ENCODE measurements at regions not wholly inside any gene's neighbourhood (a gene's known extent, or its start where the extent isn't known, plus 50 kb on each side); places are given as distances from the start of the nearest gene placed in this dataset.
A peak's percentile ranks its signal among the peaks of the same experiment; 100 is the strongest.

DNA sequence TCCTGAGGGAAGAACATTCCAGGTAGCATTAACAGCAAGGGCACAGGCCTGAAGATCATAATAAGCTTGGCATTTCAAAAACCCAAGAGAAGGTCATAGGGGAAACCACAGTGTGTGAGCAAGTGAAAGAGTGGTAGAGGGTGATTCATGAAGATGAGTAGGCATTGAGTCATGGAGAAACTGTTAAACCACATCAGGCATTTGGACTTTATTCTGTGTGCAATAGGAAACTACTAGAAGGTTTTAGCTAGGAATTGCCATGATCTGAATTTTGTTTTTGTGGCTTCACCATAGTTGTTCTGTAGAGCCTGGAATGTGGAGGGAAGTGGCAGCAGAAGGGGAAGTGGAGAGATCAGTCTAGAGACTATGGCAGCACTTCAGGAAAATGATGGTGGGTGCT lies 359.0 kb upstream of the PTBP2 start:
- peaks cover 6 to 34% of the 10 kb centered on the region in 2 experiments for H3K4me1 ChIP-seq (ENCODE audit: control insufficient read depth in 1 of 2, insufficient read depth in 2 of 2, low read depth in 1 of 2, low read length in 1 of 2)
- H3K9ac ChIP-seq = peak overlapping the region; percentile 15; the same call in 1 of the 2 replicates
- no peaks in the 10 kb centered on the region for H3K9me3 ChIP-seq
- no peak for DNase-seq
- 0 out of 4 replicates have a peak overlapping the region, but pooled peaks of 1 of the 2 experiments have one; percentile 11 for H3K4me3 ChIP-seq (ENCODE audit: low read depth in 2 of 2, low read length in 1 of 2)
- H3F3A ChIP-seq (replicated peaks; ENCODE audit: insufficient read depth) = peaks cover 27% of the 10 kb centered on the region
- H3K4me2 ChIP-seq = peak overlapping the region; percentile 36; the same call in 1 of the 2 replicates
- no peak overlapping the region; the same call in 1 of the 2 replicates for H2AFZ ChIP-seq (ENCODE audit: low read depth)
- H3K27me3 ChIP-seq (ENCODE audit: insufficient read depth) = no peaks in the 10 kb centered on the region
- POLR2A ChIA-PET = no interaction called here
- H3K9me2 ChIP-seq = no peaks in the 10 kb centered on the region
- H3K79me2 ChIP-seq (ENCODE audit: insufficient read depth) = no peaks in the 10 kb centered on the region
- CTCF ChIA-PET = interaction anchor here (0.6 kb wide), 1 partner anchor 11 kb away, joined by 4 read pairs; no protein-coding TSS in a partner anchor
- peak overlapping the region in 1 of 2 experiments; percentile 83; a peak in 2 of 4 replicates for H3K27ac ChIP-seq (ENCODE audit: low read depth in 2 of 2, low read length in 1 of 2)
- no peaks in the 10 kb centered on the region for H3K36me3 ChIP-seq (replicated peaks in 1 of 2; ENCODE audit: control insufficient read depth in 1 of 2, insufficient read depth in 2 of 2, low read length in 1 of 2)
- no peaks in the 10 kb centered on the region for H4K20me1 ChIP-seq (ENCODE audit: insufficient read depth)
- TF ChIP-seq SMC3 (IDR thresholded peaks at IDR 0.05; ENCODE audit: low read depth, low read length) (no peak), TEAD4 (IDR thresholded peaks at IDR 0.05; ENCODE audit: borderline replicate concordance, insufficient read depth) (peak; percentile 98), EZH2phosphoT487 (IDR thresholded peaks at IDR 0.05; ENCODE audit: borderline replicate concordance, low read depth) (no peak), RCOR1 (IDR thresholded peaks at IDR 0.05; ENCODE audit: low read length) (0 out of 2 replicates have a peak, but pooled peaks have one; percentile 28), CHD2 (IDR thresholded peaks at IDR 0.05; ENCODE audit: low read length, partially characterized antibody) (no peak), TCF12 (IDR thresholded peaks at IDR 0.05) (peak; percentile 98), TAF1 (IDR thresholded peaks at IDR 0.05; ENCODE audit: borderline replicate concordance, low read depth, low read length) (no peak), JUND (IDR thresholded peaks at IDR 0.05) (peak; percentile 100), FOXM1 (IDR thresholded peaks at IDR 0.05; ENCODE audit: low read depth) (peak; percentile 94), MXI1 (IDR thresholded peaks at IDR 0.05; ENCODE audit: low read depth, low read length) (no peak), GABPA (IDR thresholded peaks at IDR 0.05; ENCODE audit: low read depth) (no peak), GATA2 (CRISPR knock-in tag; IDR thresholded peaks at IDR 0.05) (no peak), RAD21 (IDR thresholded peaks at IDR 0.05; ENCODE audit: low read length) (no peak), EP300 (IDR thresholded peaks at IDR 0.05; ENCODE audit: borderline replicate concordance in 1 of 2, low read depth in 1 of 2, low read length in 1 of 2) (peak; percentile 49 to 99), FOXJ3 (CRISPR knock-in tag; IDR thresholded peaks at IDR 0.05) (no peak), ELF1 (IDR thresholded peaks at IDR 0.05) (peak; percentile 58; the same call in 1 of the 2 replicates), FOSL2 (IDR thresholded peaks at IDR 0.05; ENCODE audit: borderline replicate concordance, low read depth) (peak; percentile 100), ZBTB33 (IDR thresholded peaks at IDR 0.05; ENCODE audit: borderline replicate concordance, low read depth) (peak; percentile 91), MAX (IDR thresholded peaks at IDR 0.05; ENCODE audit: low read depth) (peak; percentile 80), SIN3A (IDR thresholded peaks at IDR 0.05; ENCODE audit: borderline replicate concordance, low read depth, low read length) (peak; percentile 37; the same call in 1 of the 2 replicates), IRF3 (IDR thresholded peaks at IDR 0.05; ENCODE audit: low read depth, low read length) (no peak)
- TF ChIP-seq, protein P1, sequence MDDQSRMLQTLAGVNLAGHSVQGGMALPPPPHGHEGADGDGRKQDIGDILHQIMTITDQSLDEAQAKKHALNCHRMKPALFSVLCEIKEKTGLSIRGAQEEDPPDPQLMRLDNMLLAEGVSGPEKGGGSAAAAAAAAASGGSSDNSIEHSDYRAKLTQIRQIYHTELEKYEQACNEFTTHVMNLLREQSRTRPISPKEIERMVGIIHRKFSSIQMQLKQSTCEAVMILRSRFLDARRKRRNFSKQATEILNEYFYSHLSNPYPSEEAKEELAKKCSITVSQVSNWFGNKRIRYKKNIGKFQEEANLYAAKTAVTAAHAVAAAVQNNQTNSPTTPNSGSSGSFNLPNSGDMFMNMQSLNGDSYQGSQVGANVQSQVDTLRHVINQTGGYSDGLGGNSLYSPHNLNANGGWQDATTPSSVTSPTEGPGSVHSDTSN (IDR thresholded peaks at IDR 0.05) = peak; percentile 93
- TF ChIP-seq, protein P2, sequence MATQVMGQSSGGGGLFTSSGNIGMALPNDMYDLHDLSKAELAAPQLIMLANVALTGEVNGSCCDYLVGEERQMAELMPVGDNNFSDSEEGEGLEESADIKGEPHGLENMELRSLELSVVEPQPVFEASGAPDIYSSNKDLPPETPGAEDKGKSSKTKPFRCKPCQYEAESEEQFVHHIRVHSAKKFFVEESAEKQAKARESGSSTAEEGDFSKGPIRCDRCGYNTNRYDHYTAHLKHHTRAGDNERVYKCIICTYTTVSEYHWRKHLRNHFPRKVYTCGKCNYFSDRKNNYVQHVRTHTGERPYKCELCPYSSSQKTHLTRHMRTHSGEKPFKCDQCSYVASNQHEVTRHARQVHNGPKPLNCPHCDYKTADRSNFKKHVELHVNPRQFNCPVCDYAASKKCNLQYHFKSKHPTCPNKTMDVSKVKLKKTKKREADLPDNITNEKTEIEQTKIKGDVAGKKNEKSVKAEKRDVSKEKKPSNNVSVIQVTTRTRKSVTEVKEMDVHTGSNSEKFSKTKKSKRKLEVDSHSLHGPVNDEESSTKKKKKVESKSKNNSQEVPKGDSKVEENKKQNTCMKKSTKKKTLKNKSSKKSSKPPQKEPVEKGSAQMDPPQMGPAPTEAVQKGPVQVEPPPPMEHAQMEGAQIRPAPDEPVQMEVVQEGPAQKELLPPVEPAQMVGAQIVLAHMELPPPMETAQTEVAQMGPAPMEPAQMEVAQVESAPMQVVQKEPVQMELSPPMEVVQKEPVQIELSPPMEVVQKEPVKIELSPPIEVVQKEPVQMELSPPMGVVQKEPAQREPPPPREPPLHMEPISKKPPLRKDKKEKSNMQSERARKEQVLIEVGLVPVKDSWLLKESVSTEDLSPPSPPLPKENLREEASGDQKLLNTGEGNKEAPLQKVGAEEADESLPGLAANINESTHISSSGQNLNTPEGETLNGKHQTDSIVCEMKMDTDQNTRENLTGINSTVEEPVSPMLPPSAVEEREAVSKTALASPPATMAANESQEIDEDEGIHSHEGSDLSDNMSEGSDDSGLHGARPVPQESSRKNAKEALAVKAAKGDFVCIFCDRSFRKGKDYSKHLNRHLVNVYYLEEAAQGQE (IDR thresholded peaks at IDR 0.05; ENCODE audit: low read depth, low read length) = peak; percentile 55; the same call in 1 of the 2 replicates
- TF ChIP-seq, protein P3, sequence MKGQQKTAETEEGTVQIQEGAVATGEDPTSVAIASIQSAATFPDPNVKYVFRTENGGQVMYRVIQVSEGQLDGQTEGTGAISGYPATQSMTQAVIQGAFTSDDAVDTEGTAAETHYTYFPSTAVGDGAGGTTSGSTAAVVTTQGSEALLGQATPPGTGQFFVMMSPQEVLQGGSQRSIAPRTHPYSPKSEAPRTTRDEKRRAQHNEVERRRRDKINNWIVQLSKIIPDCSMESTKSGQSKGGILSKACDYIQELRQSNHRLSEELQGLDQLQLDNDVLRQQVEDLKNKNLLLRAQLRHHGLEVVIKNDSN (IDR thresholded peaks at IDR 0.05; ENCODE audit: borderline replicate concordance, low read depth) = 0 out of 2 replicates have a peak, but pooled peaks have one; percentile 40

Data from SK-N-SH (cell line).